22Rv1 (cell line): ENCODE measurements at regions not wholly inside any gene's neighbourhood (a gene's known extent, or its start where the extent isn't known, plus 50 kb on each side); places are given as distances from the start of the nearest gene placed in this dataset.

Experiments
- ZFX ChIP-seq: fragments of 450-650 bp; IDR thresholded peaks from 2 replicates; pipeline ENCODE4 v1.6.1; 2017; ENCODE audit warnings: antibody characterized with exemption, borderline replicate concordance
- TF ChIP-seq, protein P1 (sequence below): fragments of 450-650 bp; IDR thresholded peaks from 2 replicates; pipeline ENCODE4 v1.5.1; 2017; ENCODE audit warnings: mild to moderate bottlenecking

DNA sequence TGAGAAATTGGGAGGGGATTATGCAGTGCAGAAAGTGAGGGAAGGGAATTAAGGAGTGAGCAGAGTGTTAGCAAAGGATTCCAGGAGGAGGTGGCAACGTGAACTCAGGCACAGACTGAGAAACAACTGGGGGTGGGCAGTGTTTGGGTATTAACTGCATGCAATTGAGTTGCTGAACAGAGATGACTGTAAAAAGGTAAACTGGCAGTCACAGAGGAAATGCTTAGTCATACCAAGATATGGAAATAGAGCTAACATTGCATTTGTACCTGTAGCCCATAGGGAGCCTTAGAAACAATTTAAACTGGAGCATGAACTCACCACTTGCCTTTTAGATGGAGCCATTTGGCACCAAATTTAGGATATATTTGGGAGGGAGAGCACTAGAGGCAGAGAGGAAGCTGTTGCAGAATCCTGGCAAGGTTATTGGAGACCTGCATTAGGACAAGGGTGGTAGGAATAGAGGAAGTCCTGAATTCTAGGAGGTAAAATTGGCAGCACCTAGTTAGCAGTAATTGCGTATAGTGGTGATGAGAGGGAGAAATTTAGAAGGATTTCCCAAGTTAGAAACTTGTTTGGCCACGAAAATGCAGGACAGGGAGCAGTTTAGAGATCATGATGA is 100.6 kb upstream of the FRY start:
- TF ChIP-seq, protein P1, sequence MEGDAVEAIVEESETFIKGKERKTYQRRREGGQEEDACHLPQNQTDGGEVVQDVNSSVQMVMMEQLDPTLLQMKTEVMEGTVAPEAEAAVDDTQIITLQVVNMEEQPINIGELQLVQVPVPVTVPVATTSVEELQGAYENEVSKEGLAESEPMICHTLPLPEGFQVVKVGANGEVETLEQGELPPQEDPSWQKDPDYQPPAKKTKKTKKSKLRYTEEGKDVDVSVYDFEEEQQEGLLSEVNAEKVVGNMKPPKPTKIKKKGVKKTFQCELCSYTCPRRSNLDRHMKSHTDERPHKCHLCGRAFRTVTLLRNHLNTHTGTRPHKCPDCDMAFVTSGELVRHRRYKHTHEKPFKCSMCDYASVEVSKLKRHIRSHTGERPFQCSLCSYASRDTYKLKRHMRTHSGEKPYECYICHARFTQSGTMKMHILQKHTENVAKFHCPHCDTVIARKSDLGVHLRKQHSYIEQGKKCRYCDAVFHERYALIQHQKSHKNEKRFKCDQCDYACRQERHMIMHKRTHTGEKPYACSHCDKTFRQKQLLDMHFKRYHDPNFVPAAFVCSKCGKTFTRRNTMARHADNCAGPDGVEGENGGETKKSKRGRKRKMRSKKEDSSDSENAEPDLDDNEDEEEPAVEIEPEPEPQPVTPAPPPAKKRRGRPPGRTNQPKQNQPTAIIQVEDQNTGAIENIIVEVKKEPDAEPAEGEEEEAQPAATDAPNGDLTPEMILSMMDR: no peak
- TF ChIP-seq ZFX: no peak
